ENCODE measurements at regions not wholly inside any gene's neighbourhood (a gene's known extent, or its start where the extent isn't known, plus 50 kb on each side); places are given as distances from the start of the nearest gene placed in this dataset.

DNA sequence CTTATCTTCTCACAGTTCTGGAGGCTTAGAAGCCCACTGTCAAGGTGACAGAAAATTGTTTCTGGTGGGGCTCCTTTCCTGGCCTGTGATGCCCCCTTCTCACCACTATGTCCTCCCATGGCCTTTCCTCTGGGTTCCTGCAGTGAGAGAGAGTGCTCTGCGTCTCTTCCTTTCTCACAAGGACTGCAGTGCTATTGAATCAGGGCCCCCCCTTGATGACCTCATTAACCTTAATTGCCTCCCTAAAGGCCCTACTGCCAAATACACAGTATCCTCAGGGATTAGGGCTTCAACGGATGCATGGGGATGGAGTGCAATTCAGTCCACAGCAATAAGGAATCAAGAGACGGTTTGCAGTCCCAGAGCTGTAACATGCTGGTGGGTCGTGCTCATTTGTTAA, 82.0 kb upstream of the GRB10 start:
- TF ChIP-seq CTCF (IDR thresholded peaks at IDR 0.05 in 4 of 5, conservative IDR thresholded peaks at IDR 0.05 in 1 of 5), result no peak
- TF ChIP-seq POLR2A (IDR thresholded peaks at IDR 0.05), result no peak

Measured in gastrocnemius medialis (tissue), 4 donors.